Sigmoid colon (tissue), 4 donors: ENCODE measurements at regions not wholly inside any gene's neighbourhood (a gene's known extent, or its start where the extent isn't known, plus 50 kb on each side); places are given as distances from the start of the nearest gene placed in this dataset.

Experiments
- CTCF ChIP-seq, 4 experiments: fragments of 450-650 bp in 3 of 4; fragments of 200-600 bp in 1 of 4; IDR thresholded peaks; one replicate each; pipeline ENCODE4 v1.5.1; 2016 to 2019; ENCODE audit warnings: antibody characterized with exemption in 4 of 4, mild to moderate bottlenecking in 3 of 4, moderate library complexity in 2 of 4
- EP300 ChIP-seq, 4 donors: sonication (generic); formaldehyde crosslinking; IDR thresholded peaks; one replicate each; pipeline ENCODE4 v1.6.1; 2017; ENCODE audit warnings: antibody characterized with exemption in 4 of 4
- POLR2A ChIP-seq, 2 donors: fragments of 450-650 bp; IDR thresholded peaks; one replicate each; pipeline ENCODE4 v1.6.1; 2016; ENCODE audit warnings: antibody characterized with exemption in 2 of 2, mild to moderate bottlenecking in 2 of 2, moderate library complexity in 2 of 2
- POLR2AphosphoS5 ChIP-seq, 4 donors: sonication (generic); formaldehyde crosslinking; IDR thresholded peaks; one replicate each; pipeline ENCODE4 v1.6.1; 2017; ENCODE audit warnings: antibody characterized with exemption in 4 of 4

- TF ChIP-seq CTCF (IDR thresholded peaks at IDR 0.05), result no peak
- no peak for TF ChIP-seq POLR2A (IDR thresholded peaks at IDR 0.05)
- no peak for TF ChIP-seq POLR2AphosphoS5 (IDR thresholded peaks at IDR 0.05)
- no peak for TF ChIP-seq EP300 (IDR thresholded peaks at IDR 0.05)
Observed at GRCh38 chr15:35150361-35150760, 65.3 kb upstream of the NANOGP8 start.
